ENCODE measurements at regions not wholly inside any gene's neighbourhood (a gene's known extent, or its start where the extent isn't known, plus 50 kb on each side); places are given as distances from the start of the nearest gene placed in this dataset.

DNA sequence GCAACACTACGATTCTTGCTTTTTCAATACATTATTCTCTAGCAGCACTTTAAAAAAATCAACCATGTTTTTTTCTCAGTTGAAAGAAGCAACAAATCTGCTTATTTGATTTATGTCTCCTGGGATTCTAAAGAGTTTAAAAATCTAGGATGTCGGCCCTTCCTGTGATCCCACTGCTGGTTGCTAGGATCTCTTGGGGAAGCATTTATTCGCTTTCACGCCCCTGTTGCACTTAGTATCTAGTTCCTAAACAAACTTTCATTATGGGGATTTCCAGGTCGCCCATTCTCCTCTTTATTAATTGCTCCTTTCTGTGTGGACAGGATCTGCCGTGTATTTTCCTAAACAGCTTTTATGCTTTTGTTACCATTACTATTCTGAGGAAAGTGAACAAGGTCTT lies 313.5 kb downstream of the AGTPBP1 start:
- no peak for DNase-seq (ENCODE audit: low spot score)

- DNase-seq (ENCODE audit: low spot score): no peak
These were observed 314.0 kb downstream of the AGTPBP1 start for GRCh38 chr9:85427772-85428171.

DNA sequence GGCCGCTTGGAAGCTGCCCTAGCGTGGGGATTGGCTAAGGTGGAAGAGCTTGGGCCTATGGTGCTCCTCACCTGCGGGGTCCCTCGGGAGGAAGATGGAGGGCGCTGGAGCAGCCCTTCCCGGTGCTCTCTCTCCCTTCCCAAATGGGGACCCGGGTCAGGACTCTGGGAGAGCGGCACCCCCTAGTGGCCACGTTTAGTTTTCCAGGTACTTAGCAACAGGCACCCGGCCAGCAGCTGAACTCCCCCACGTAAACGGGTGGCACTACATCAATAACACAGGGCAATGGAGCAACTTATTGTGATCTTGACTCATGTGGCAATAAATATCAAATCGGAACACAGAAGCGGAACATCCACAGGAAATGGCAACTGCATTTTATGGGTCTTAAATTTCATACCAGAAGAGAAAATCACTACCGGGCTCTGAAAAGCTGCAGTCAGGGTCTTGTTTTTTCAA lies 316.6 kb downstream of the AGTPBP1 start:
- DNase-seq (ENCODE audit: low spot score): peak; percentile 74

DNA sequence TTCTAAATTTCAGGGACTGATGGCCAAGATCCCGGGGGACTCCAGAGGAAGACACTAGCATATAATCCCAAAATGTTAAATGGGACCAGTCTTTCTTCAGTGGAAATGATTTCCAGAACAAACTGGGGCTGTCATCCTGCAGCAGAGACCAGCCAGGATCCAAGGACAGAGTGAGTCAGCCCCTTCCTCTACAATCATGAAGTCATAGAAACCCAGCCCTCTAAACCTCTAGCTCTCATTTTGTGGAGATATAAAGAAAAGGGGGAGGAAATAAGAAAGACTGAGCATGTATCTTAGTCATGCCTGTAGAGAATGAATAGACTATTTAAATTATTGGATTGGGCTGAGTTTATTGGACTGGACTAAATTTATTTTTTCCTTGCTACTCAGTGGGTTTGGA lies 318.3 kb downstream of the AGTPBP1 start:
- no peak for DNase-seq (ENCODE audit: low spot score)

- peak; percentile 80 for DNase-seq (ENCODE audit: low spot score)
These were observed 320.1 kb downstream of the AGTPBP1 start for GRCh38 chr9:85421641-85422040.

- peak; percentile 79 for DNase-seq (ENCODE audit: low spot score)
These were observed 321.0 kb downstream of the AGTPBP1 start for GRCh38 chr9:85420750-85421149.

DNA sequence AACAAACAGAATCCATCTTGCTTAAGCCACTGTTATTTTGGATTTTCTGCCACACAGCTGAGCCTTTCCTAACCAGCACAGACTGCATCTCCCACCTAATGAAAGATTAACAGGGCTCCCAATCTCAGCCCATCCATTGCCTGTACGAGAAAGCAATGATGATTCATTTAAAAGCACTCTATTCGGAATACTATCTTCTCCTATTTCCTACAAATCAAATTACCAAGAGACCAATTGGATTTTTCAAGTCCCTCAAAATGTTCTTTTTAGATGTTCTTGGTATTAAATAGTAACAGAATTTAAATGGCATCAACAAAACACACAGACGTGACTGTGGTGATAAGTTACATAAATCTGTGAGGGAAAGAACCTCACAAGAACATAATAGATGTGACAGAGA lies 324.1 kb downstream of the AGTPBP1 start:
- no peak for DNase-seq (ENCODE audit: low spot score)

DNA sequence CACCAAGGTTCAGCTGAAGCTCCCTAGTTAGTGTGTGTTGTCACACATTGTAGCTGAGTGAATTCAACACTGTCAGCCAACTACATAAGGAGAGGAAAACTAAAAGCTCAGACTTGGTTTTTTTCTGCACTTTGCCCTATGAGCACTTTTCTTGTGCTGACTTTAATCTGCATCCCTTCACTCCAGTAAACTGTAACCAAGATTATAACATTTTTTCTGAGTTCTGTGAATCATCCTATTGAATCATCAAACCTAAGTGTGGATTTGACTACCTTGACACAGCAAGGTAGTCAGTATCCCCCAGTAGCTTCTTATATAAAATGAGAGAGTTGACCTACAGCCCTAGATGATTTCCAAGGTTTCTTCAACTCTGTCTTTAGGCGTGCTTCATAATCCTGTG lies 325.0 kb downstream of the AGTPBP1 start:
- peak; percentile 69 for DNase-seq (ENCODE audit: low spot score)

GRCh38 chr9:85414390-85414789 lies 327.4 kb downstream of the AGTPBP1 start:
- DNase-seq (ENCODE audit: low spot score): no peak

GRCh38 chr9:85408494-85408893 lies 333.3 kb downstream of the AGTPBP1 start:
- no peak for DNase-seq (ENCODE audit: low spot score)

- no peak for DNase-seq (ENCODE audit: low spot score)
These were observed 336.2 kb downstream of the AGTPBP1 start for GRCh38 chr9:85405566-85405950.

DNA sequence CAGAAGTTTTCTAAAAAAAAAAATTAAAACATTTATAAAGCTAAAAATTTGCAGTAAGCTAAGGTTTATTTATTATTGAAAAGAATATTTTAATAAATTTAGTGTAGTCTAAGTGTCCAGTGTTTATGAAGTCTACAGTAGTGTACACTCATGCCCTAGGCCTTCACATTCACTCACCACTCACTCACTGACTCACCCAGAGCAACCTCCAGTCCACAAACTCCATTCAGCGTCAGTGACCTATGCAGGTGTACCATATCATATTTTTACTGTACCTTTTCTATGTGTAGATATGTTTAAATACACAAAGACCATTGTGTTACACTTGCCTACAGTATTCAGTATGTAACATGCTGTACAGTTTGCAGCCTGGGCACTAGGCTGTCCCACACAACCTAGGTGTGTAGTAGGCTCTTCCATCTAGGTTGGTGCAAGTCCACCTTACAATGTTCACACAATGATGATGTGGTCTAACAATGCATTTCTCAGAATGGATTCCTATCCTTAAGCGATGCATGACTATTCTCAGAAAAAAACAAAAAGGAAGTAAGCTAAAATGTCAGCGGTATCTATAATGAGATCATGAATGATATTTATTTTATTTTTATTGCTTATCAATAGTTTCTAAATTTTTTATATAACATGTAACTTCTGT lies 336.7 kb downstream of the AGTPBP1 start:
- peak; percentile 74 for DNase-seq (ENCODE audit: low spot score)

GRCh38 chr9:85402551-85402950 lies 339.2 kb downstream of the AGTPBP1 start:
- DNase-seq (ENCODE audit: low spot score): peak; percentile 83

DNA sequence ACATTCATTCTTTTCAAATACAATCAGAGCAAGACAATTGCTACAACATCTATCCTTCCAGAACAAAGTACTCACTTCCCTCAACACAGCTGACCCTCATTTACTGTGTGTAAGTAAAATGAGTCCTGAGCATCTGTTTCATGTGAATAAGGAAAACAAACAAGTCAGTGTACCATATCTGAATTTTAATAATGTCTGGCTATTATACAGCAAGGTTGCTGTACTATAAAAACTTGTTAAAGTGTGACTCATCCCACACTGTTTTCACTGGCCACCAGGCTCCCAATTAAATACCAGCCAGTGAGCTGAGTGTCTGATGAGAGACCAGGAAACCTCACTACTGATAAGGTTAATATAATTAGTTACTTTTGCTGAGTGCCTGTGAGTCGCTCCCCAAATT lies 339.8 kb downstream of the AGTPBP1 start:
- peak; percentile 60 for DNase-seq (ENCODE audit: low spot score)

- no peak for DNase-seq (ENCODE audit: low spot score)
These were observed 344.7 kb downstream of the AGTPBP1 start for GRCh38 chr9:85397005-85397404.

- DNase-seq (ENCODE audit: low spot score): no peak
These were observed 349.5 kb downstream of the AGTPBP1 start for GRCh38 chr9:85392260-85392659.

DNA sequence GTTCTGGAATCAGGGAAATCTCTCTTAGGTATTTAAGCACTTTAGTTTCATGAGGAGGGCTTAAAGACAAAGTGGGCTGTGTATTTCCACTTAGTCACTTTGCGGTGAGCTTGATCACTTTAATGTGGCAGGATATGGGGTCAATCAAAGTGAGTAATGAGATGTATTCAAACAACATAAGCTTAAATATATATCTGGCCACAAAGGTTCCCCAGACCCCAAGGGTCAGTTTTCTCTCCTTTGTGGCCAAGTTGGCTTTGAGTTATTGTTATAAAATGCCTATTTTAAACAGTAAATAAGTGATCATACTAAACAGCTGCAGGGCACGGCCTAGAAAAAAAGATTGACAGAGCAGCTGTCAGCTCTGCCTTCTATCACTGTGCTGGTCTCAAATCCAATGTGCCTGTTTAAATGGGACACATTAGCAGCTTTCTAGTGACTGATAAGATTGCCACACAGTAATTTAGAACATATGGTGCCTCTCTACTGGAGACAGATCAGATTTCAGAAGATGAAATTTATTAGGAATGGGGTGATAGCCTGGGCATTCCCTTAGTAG lies 363.9 kb downstream of the AGTPBP1 start:
- peak; percentile 38 for DNase-seq (ENCODE audit: low spot score)

DNA sequence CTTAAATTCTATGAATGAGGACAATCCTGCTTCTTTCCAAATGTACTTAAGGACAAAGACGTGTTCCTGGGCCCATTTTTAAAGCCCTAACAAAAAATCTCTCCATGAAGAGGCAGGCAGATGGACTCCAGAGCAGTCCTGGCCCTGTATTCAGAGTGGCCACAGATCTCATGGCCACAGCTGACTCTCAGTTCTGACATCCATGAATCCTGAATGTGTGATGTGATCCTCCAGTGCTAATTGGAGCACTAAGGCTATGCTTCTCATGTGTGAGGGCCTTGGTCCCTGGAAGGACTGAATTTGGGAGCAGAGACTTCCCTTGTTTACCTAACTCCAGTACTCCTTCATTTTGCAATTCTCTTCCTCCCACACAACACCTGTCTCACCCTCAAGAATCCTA lies 373.0 kb downstream of the AGTPBP1 start:
- DNase-seq (ENCODE audit: low spot score): no peak

DNA sequence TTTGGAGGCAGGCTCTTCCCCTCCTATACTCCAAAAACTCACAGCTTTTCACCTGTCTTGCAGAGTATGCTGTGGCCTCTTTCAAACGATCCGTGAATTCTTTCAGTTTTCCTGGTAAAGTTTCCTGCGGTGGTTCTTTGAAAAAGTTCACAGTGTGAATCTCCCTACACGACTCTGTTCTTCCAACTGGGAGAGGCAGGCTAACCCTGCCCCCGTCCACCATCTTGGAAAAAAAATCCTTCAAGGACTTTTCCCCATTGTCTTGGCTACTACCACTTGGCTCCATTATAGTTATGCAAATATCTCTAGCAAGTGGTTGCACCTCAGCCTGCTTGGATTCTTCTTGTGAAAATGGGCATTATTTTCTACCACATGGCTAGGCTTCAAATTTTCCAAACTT lies 382.6 kb downstream of the AGTPBP1 start:
- no peak for DNase-seq (ENCODE audit: low spot score)

- no peak for DNase-seq (ENCODE audit: low spot score)
These were observed 392.7 kb downstream of the AGTPBP1 start for GRCh38 chr9:85349046-85349445.

GRCh38 chr9:85347541-85347940 lies 394.2 kb downstream of the AGTPBP1 start:
- no peak for DNase-seq (ENCODE audit: low spot score)

GRCh38 chr9:85344901-85345300 lies 396.9 kb downstream of the AGTPBP1 start:
- DNase-seq (ENCODE audit: low spot score): peak; percentile 38

- peak; percentile 31 for DNase-seq (ENCODE audit: low spot score)
These were observed 402.4 kb downstream of the AGTPBP1 start for GRCh38 chr9:85339338-85339737.

DNA sequence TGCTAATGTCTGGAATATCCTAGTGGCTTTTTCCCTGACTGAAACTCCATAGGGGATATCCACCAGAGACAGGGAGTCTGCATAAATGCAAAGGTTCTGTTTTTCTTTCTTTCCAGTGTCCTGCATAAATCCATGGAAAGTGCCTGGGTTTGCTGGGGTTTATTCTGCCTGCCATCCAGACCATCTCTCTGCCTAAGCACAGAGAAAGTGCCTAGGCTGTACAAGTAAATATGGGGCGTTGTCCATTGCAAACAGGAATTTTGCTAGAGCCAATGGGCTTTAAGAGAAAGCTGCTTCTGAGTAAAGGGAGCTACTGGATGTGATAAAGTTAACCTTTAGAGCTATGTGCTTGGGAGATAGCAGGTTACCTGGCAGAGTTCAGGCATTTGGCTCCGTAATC lies 407.5 kb downstream of the AGTPBP1 start:
- DNase-seq (ENCODE audit: low spot score): no peak
